ENCODE measurements at regions not wholly inside any gene's neighbourhood (a gene's known extent, or its start where the extent isn't known, plus 50 kb on each side); places are given as distances from the start of the nearest gene placed in this dataset.

DNA sequence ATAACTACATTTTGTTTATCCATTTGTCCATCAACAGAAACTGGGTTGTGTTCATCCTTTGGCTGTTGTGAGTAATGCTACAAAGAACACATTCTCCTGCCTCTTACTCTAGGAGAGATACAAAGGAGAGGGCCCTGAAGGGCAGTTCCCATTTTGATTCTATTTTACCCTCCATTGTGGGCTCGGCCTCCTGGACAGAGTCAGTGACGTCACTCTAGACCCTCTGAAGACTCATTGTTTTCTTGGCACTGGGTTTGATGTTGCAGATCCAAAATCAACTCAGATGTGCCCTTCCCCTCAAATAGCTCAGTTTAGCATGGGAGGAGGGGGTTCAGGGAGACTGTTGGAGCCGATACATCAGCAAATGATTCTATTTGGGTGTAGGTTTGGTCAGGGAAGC lies 280.9 kb downstream of the UTP18 start:
- DNase-seq (ENCODE audit: extremely low read depth in 1 of 4, low spot score in 3 of 4), result no peak
- Histone ChIP-seq H3K4me3 (no peak overlapping the region), H2AFZ (ENCODE audit: low read depth, low read length) (no peak overlapping the region), H3K79me2 (ENCODE audit: control insufficient read depth, insufficient read depth, low read length) (no peaks in the 10 kb centered on the region), H3K27me3 (ENCODE audit: control insufficient read depth in 2 of 2, insufficient read depth in 2 of 2, low read length in 2 of 2) (no peaks in the 10 kb centered on the region), H3K9me3 (replicated peaks; ENCODE audit: control insufficient read depth, insufficient read depth, low read depth, low read length) (no peaks in the 10 kb centered on the region), H3K9me1 (ENCODE audit: control insufficient read depth, insufficient read depth, low read length) (no peaks in the 10 kb centered on the region), H3K4me1 (replicated peaks in 1 of 2; ENCODE audit: control insufficient read depth in 2 of 2, insufficient read depth in 2 of 2, low read length in 2 of 2) (no peaks in the 10 kb centered on the region), H3K36me3 (ENCODE audit: control insufficient read depth, insufficient read depth, low read length) (no peaks in the 10 kb centered on the region), H3K9ac (ENCODE audit: insufficient read depth in 1 of 2, low read depth in 2 of 2, low read length in 2 of 2) (no peak overlapping the region), H3K4me2 (ENCODE audit: insufficient read depth, low read length) (no peak overlapping the region), H3K27ac (ENCODE audit: extremely low read depth, low read depth, low read length) (no peak overlapping the region), H4K20me1 (replicated peaks; ENCODE audit: control insufficient read depth, insufficient read depth, low read length) (no peaks in the 10 kb centered on the region)
- 7% methylated on average over 3 of the region's 3 CpGs for WGBS (ENCODE audit: insufficient coverage, low coverage, missing lambda C conversion rate)
- no TSS peak for BruUV-seq (replicated peaks)
- ChIA-PET POLR2A (no interaction called here), CTCF (ENCODE audit: low intra/inter-chr PET ratio) (interaction anchor here (1.8 kb wide), 1 partner anchor 169 kb away, joined by 11 read pairs; no protein-coding TSS in a partner anchor)
- ATAC-seq, result no peak
- intact Hi-C loops (cut with micrococcal nuclease), result no loop called here
- in situ Hi-C loops (cut with MboI), result no loop called here
- no peak for TF ChIP-seq NFIC (IDR thresholded peaks at IDR 0.05)
- TF ChIP-seq, protein P1, sequence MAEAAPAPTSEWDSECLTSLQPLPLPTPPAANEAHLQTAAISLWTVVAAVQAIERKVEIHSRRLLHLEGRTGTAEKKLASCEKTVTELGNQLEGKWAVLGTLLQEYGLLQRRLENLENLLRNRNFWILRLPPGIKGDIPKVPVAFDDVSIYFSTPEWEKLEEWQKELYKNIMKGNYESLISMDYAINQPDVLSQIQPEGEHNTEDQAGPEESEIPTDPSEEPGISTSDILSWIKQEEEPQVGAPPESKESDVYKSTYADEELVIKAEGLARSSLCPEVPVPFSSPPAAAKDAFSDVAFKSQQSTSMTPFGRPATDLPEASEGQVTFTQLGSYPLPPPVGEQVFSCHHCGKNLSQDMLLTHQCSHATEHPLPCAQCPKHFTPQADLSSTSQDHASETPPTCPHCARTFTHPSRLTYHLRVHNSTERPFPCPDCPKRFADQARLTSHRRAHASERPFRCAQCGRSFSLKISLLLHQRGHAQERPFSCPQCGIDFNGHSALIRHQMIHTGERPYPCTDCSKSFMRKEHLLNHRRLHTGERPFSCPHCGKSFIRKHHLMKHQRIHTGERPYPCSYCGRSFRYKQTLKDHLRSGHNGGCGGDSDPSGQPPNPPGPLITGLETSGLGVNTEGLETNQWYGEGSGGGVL (CRISPR knock-in tag; IDR thresholded peaks at IDR 0.05), result no peak
- TF ChIP-seq, protein P2, sequence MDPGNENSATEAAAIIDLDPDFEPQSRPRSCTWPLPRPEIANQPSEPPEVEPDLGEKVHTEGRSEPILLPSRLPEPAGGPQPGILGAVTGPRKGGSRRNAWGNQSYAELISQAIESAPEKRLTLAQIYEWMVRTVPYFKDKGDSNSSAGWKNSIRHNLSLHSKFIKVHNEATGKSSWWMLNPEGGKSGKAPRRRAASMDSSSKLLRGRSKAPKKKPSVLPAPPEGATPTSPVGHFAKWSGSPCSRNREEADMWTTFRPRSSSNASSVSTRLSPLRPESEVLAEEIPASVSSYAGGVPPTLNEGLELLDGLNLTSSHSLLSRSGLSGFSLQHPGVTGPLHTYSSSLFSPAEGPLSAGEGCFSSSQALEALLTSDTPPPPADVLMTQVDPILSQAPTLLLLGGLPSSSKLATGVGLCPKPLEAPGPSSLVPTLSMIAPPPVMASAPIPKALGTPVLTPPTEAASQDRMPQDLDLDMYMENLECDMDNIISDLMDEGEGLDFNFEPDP (CRISPR knock-in tag; IDR thresholded peaks at IDR 0.05), result no peak
- TF ChIP-seq, protein P3, sequence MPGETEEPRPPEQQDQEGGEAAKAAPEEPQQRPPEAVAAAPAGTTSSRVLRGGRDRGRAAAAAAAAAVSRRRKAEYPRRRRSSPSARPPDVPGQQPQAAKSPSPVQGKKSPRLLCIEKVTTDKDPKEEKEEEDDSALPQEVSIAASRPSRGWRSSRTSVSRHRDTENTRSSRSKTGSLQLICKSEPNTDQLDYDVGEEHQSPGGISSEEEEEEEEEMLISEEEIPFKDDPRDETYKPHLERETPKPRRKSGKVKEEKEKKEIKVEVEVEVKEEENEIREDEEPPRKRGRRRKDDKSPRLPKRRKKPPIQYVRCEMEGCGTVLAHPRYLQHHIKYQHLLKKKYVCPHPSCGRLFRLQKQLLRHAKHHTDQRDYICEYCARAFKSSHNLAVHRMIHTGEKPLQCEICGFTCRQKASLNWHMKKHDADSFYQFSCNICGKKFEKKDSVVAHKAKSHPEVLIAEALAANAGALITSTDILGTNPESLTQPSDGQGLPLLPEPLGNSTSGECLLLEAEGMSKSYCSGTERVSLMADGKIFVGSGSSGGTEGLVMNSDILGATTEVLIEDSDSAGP (CRISPR knock-in tag; IDR thresholded peaks at IDR 0.05), result no peak
- no peak for FAIRE-seq
